HCT116 (cell line): ENCODE measurements at regions not wholly inside any gene's neighbourhood (a gene's known extent, or its start where the extent isn't known, plus 50 kb on each side); places are given as distances from the start of the nearest gene placed in this dataset.

ENCODE experiments used
- CBX3 ChIP-seq: IDR thresholded peaks from 2 replicates; pipeline ENCODE4 v1.6.1; 2012; ENCODE audit warnings: low read depth
- CTCF ChIP-seq, 3 experiments: fragments of 200-600 bp in 1 of 3; sonication (generic) in 1 of 3; IDR thresholded peaks in 2 of 3; conservative IDR thresholded peaks in 1 of 3; 2 replicates each; pipeline ENCODE4 v1.5.1; 2012 to 2017; ENCODE audit warnings: low read depth in 2 of 3, low read length in 2 of 3, antibody characterized with exemption in 1 of 3, borderline replicate concordance in 1 of 3, control low read depth in 1 of 3, mild to moderate bottlenecking in 1 of 3, mixed read lengths in 1 of 3, mixed run types in 1 of 3, moderate library complexity in 1 of 3; ENCODE audit not compliant: insufficient read depth in 1 of 3
- EZH2phosphoT487 ChIP-seq: fragments of 200-600 bp; IDR thresholded peaks from 2 replicates; pipeline ENCODE4 v1.6.1; 2018; ENCODE audit warnings: antibody characterized with exemption, borderline replicate concordance
- POLR2A ChIP-seq: IDR thresholded peaks from 2 replicates; pipeline ENCODE4 v1.7.0; 2011; ENCODE audit warnings: borderline replicate concordance; ENCODE audit not compliant: insufficient read depth, insufficient read length; ENCODE audit errors: extremely low read depth
- POLR2AphosphoS5 ChIP-seq: IDR thresholded peaks from 2 replicates; pipeline ENCODE4 v1.6.1; 2011; ENCODE audit warnings: mild to moderate bottlenecking, low read depth, low read length, moderate library complexity
- SIN3A ChIP-seq: IDR thresholded peaks from 2 replicates; pipeline ENCODE4 v1.6.1; 2012; ENCODE audit warnings: low read depth
- TCF7L2 ChIP-seq: IDR thresholded peaks from 2 replicates; pipeline ENCODE4 v1.7.0; 2011; ENCODE audit warnings: borderline replicate concordance, inconsistent platforms; ENCODE audit not compliant: insufficient read depth, insufficient read length; ENCODE audit errors: extremely low read depth
- ZNF274 ChIP-seq: fragments of 200-500 bp; sonication (Bioruptor generic); IDR thresholded peaks from 2 replicates; pipeline ENCODE4 v1.6.1; 2014; ENCODE audit warnings: mild to moderate bottlenecking, low read depth, low read length, inconsistent platforms

GRCh38 chr14:98910061-98910460 is 361.9 kb downstream of the BCL11B start:
- TF ChIP-seq SIN3A = no peak
- TF ChIP-seq CTCF (IDR thresholded peaks at IDR 0.05 in 2 of 3, conservative IDR thresholded peaks at IDR 0.05 in 1 of 3; ENCODE audit: borderline replicate concordance in 1 of 3, insufficient read depth in 1 of 3, low read depth in 2 of 3, low read length in 2 of 3) = no peak
- TF ChIP-seq EZH2phosphoT487 = no peak
- no peak for TF ChIP-seq TCF7L2
- TF ChIP-seq POLR2A = no peak
- TF ChIP-seq POLR2AphosphoS5 = no peak
- no peak for TF ChIP-seq ZNF274
- TF ChIP-seq CBX3 = no peak
